T1000 (cell line): ENCODE measurements at regions not wholly inside any gene's neighbourhood (a gene's known extent, or its start where the extent isn't known, plus 50 kb on each side); places are given as distances from the start of the nearest gene placed in this dataset.
"Not testable (repeated sequence)": the region's sequence is repeated elsewhere in the genome, so short reads cannot be mapped to it uniquely, and the experiment has no call there.

Source experiments
- DNase-seq: peaks from one replicate; lab custom pipeline; 2025; ENCODE audit warnings: mixed read lengths; lab: John Stamatoyannopoulos, UW

- DNase-seq = no peak
These were observed 115.2 kb upstream of the RAB18 start for GRCh38 chr10:27388761-27389399.

DNA sequence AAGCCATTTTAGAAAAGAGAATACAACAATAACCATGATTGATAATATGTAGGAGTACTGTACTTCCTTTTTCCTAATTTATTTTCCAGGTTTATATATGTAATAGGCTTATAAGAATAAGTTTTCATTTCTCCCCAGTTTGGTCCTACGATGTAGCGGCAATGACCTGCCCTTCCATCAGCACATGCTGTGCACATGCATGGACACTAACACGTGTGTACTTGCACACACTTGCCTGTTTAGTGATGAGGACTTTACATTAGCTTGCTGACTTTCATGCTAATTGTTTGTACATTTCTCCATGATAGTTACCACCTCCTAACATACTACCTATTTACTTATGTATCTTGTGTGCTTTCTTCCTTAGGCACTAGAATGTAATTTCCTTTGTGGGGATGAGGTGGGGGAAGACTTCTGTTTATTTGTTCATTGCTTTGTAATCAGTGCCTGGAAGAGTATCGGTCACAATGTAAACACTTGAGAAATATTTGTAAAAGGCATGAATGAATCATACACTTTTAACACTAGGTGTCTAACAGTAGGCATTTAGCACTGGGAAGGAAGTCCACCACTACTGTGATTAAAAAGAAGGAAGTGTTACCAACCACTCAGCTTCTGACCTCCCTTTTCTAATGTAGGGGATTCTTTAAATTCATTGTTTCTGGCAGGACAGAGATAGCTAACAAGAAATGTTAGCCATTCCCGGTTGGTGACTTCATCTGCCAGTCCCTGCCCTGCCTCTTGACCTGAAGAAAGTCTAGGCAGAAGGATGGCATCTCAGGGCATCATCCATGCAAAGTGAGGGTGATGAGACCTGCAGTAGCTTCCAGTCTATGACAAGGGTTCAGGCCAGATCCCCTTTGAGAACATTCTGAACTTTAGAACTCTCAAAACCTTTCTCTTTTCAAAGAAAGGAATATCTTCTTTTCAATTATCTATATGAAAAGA is 120.2 kb upstream of the RAB18 start:
- no peak for DNase-seq

- no peak for DNase-seq
These were observed 121.9 kb upstream of the RAB18 start for GRCh38 chr10:27382176-27382575.

DNA sequence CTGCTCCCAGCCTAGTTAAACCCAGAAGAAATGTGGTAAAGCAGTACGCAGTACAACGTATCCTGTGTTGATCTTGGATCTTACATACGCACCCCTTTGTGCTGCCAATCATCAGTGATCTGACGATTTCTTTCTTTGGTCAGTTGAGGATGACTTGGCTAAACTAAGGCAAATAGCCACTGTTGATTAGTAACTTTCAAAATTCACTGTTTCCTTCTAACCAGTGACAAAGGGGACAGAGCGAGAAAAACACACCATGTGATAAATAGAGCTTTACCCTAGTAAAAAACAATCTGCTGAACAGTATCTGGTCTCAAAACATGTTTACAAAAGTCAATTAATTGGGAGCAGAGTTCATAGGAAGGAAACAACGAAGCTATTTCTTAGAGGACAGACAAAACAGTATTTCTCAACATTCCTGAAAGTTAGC is 123.2 kb upstream of the RAB18 start:
- DNase-seq = no peak

DNA sequence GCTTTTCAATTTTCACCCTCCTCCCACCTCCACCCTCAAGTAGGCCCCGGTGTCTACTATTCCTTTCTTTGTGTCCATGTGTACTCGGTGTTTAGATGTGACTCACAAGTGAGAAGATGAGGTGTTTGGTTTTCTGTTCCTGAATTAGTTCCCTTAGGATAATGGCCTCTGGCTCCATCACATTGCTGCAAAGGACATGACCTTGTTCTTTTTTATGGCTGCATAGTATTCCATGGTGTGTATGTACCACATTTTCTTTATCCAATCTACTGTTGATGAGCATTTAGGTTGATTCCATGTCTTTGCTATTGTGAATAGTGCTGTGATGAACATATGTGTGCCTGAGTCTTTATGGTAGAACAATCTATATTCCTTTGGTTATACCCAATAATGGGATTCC is 125.1 kb upstream of the RAB18 start:
- DNase-seq = not testable (repeated sequence)

DNA sequence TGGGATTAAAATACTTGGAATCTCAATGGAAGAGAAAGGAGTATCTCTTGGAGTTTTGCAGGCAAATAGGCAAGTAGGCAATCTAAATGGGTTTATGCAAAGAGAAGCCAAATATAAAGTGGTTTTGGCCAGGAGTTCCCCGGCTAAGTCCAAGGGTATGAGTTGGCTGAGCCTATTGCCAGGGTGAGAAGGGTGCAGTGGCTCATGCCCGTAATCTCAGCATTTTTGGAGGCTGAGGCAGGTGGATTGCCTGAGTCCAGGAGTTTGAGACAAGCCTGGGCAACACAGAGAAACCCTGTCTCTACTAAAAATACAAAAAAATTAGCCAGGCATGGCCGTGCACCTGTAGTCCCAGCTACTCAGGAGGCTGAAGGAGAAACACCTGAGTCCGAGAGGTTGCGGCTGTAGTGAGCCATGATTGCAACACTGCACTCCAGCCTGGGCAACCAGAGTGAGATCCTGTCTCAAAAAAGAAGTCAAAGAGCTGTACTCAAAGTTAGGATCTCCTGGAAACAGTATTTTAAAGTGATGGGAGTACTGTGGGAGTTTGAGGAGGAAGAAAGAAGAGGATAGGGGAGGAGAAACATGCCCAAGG is 130.4 kb upstream of the RAB18 start:
- DNase-seq = no peak

DNA sequence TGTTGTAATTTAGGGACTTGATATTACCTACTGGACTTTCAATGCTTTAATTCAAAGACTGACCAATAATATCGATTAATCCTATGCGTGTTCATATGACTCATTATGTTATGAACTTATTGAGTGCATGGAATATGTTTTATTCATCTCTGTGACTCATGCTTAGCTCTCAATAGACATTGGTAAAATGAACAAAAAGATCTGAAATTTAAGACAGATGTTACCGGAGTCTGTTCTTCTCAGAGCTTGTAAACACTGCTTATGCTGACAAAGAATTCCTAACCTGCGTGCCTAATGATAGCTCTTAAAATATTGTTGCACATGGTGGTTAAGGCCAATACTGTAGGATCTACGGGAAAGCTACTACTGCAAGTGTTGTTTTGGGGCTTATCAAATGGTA is 131.5 kb upstream of the ACBD5 start:
- no peak for DNase-seq

- DNase-seq = not testable (repeated sequence)
These were observed 130.8 kb upstream of the ACBD5 start for GRCh38 chr10:27371375-27371774.

- no peak for DNase-seq
These were observed 129.3 kb upstream of the ACBD5 start for GRCh38 chr10:27369880-27370279.

DNA sequence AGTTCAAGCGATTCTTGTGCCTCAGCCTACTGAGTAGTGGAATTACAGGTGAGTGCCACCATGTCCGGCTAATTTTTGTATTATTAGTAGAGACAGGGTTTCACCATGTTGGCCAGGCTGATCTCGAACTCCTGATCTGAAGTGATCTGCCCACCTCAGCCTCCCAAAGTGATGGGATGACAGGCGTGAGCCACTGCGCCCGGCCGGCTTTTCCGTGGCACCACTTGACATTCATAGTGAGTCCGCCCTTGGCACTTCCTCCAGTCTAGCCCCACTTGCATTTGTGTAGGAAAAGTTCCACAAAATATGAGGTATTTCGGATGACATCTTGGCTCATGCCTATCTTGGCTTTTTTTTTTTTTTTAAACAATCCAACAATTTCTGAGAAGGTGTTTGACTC is 128.1 kb upstream of the ACBD5 start:
- DNase-seq = no peak

GRCh38 chr10:27366769-27367168 is 126.2 kb upstream of the ACBD5 start:
- no peak for DNase-seq

DNA sequence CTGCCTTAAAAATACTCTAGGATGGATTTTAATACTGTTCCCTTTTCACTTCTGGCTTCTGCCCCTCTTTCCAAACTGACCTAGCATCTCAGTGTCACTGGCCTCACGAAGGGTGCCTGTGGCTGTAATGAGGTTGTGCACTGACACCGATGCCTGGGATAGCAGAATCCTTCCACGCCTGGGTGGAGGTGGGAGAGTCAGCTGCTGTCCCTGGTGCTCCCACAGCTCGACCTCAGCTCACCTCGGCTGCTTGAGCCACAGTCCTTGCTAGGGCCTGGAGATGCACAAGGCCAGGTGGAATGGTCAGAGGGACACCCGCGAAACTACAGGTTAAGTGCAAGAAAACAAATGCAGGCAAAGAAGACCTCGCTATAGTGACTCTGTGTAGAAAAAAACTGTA is 123.4 kb upstream of the ACBD5 start:
- no peak for DNase-seq

DNA sequence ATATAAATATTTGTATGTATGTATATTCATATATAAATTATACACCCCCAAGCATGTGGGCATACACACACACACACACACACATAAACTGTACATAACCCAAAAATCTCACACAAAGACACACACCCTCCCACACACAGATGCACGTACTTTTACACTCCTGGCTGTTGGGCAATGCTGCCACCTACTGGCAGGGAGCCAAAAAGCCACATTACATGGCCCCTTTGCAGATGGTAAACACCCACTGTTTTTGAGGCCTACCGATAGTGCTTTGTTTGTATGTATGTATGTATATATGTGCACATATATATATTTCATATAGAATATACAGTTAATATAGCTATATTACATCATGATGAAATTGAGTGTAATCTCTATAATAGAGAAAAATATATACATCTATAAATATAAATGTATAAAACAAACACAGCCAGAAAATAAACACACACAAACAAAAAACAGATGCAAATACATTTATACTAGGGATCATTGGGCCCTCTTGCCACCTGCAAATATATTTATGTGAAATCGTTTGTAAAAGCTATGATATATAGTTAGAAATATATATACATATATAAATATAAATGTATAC is 120.1 kb upstream of the ACBD5 start:
- no peak for DNase-seq

GRCh38 chr10:27359792-27360355 is 119.3 kb upstream of the ACBD5 start:
- DNase-seq = no peak

DNA sequence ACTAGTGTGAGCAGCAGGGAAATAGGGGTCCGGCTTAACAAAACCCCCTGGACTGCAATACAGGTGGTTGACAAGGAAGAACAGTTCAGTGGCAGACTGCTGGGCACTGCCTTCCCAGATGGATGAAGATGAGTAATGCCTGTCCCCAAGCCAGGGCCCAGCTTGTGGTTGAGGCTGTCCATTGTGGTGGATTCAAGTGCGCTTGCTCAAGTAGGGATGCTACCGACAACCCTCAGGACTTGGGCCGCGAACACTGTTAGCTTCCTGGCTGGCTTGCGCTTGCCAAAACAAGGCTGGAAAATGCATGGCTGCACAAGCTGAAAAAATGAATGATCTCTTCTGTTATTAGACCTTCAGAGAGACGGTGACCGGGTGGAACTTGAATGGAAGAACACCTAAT is 116.1 kb upstream of the ACBD5 start:
- DNase-seq = no peak

- no peak for DNase-seq
These were observed 115.4 kb upstream of the ACBD5 start for GRCh38 chr10:27355918-27356573.

- not testable (repeated sequence) for DNase-seq
These were observed 114.2 kb upstream of the ACBD5 start for GRCh38 chr10:27354643-27355270.

GRCh38 chr10:27354100-27354499 is 113.5 kb upstream of the ACBD5 start:
- not testable (repeated sequence) for DNase-seq

DNA sequence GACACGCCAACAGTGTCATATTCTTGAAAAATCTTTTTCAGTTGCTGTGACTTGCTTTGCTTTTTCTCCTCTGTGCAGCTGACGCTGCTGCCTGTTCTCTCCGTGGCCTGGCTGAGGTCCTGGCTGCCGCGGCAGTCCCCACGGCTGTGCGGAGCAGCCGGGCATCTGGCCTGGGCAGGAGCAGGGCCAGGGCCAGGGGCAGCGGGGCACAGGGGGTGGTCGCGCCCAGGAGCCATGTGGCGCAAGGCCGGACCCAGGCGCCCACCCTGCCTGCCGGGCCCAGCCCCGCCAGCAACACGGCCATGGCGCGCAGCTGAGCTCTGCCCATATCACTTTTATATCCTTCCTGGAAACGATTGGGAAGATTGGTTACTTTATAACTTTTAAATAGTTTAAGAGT is 109.4 kb upstream of the ACBD5 start:
- DNase-seq = no peak

DNA sequence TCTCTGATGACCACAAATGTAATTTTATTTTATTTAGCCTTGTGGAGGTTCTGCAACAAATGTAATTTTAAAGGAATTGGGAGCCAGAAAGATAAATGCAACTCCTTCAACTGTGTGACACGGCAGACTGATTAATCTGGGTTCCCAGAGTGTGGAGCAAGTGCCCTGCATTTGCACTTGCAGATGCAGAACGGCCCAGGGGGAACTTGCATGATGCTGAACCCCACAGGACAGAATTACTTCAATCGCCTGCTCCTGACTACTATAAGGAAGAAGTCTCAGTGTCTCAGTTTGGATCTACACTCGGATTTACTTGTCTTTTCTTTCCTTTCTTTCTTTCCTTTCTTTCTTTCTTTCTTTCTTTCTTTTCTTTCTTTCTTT is 107.2 kb upstream of the ACBD5 start:
- DNase-seq = not testable (repeated sequence)

GRCh38 chr10:27345455-27345920 is 104.9 kb upstream of the ACBD5 start:
- DNase-seq = no peak
